WTC11 (cell line): ENCODE measurements at regions not wholly inside any gene's neighbourhood (a gene's known extent, or its start where the extent isn't known, plus 50 kb on each side); places are given as distances from the start of the nearest gene placed in this dataset.

Experiments used
- ATAC-seq: fragments of 200-7000 bp; cut with Tn5 transposase; 2 replicates; pipeline ENCODE4 v1.10.0; 2021; ENCODE audit warnings: mild to moderate bottlenecking, moderate library complexity
- CTCF ChIA-PET: fragments of 300-600 bp; sonication (Branson Sonifier 250); formaldehyde crosslinking; loops from one replicate; lab custom pipeline; 2021; ENCODE audit warnings: antibody characterized with exemption; lab: Charles Lee
- POLR2A ChIA-PET: fragments of 350-600 bp; sonication (Branson Sonifier 250); formaldehyde crosslinking; loops from one replicate; lab custom pipeline; 2021; ENCODE audit warnings: antibody characterized with exemption; lab: Charles Lee
- DNase-seq: peaks from one replicate; pipeline ENCODE4 v3.0.0; 2021; ENCODE audit warnings: low spot score
- H3K27ac Mint-ChIP-seq: 2 replicates; pipeline ENCODE4 v1.8.0; 2021; ENCODE audit warnings: mixed read lengths
- H3K27me3 Mint-ChIP-seq: 2 replicates; pipeline ENCODE4 v1.8.0; 2021; ENCODE audit warnings: low read depth, mild to moderate bottlenecking, moderate library complexity, mixed read lengths
- H3K36me3 Mint-ChIP-seq: 2 replicates; pipeline ENCODE4 v1.8.0; 2021; ENCODE audit warnings: mixed read lengths
- H3K4me1 Mint-ChIP-seq: 2 replicates; pipeline ENCODE4 v1.8.0; 2022; ENCODE audit warnings: mixed read lengths
- H3K4me3 Mint-ChIP-seq: 2 replicates; pipeline ENCODE4 v1.8.0; 2021; ENCODE audit warnings: mild to moderate bottlenecking, moderate library complexity, mixed read lengths
- H3K9me3 Mint-ChIP-seq: 2 replicates; pipeline ENCODE4 v1.8.0; 2021; ENCODE audit warnings: mixed read lengths
- ATF1 ChIP-seq: sonication (generic); formaldehyde crosslinking; IDR thresholded peaks from 2 replicates; pipeline ENCODE4 v1.8.1; 2023; ENCODE audit warnings: mild to moderate bottlenecking, moderate library complexity, missing genetic modification reagents
- CREB1 ChIP-seq: sonication (generic); formaldehyde crosslinking; IDR thresholded peaks from 2 replicates; pipeline ENCODE4 v1.8.0; 2023; ENCODE audit warnings: mild to moderate bottlenecking, missing genetic modification reagents
- ELF4 ChIP-seq: sonication (generic); formaldehyde crosslinking; IDR thresholded peaks from 2 replicates; pipeline ENCODE4 v1.8.1; 2022; ENCODE audit warnings: low read depth, mild to moderate bottlenecking, moderate library complexity, missing genetic modification reagents
- EMX1 ChIP-seq: fragments of 250-450 bp; sonication (Bioruptor Pico); IDR thresholded peaks from 2 replicates; pipeline ENCODE4 v1.8.0; 2021; ENCODE audit warnings: mild to moderate bottlenecking
- FOXJ3 ChIP-seq: sonication (generic); formaldehyde crosslinking; IDR thresholded peaks from 2 replicates; pipeline ENCODE4 v1.9.0; 2021; ENCODE audit warnings: missing genetic modification reagents, mild to moderate bottlenecking, borderline replicate concordance
- GTF2I ChIP-seq: fragments of 250-450 bp; sonication (Bioruptor Pico); conservative IDR thresholded peaks from 2 replicates; pipeline ENCODE4 v1.4.0; 2021; ENCODE audit warnings: mild to moderate bottlenecking
- JUN ChIP-seq: sonication (generic); formaldehyde crosslinking; IDR thresholded peaks from 2 replicates; pipeline ENCODE4 v1.8.0; 2023; ENCODE audit warnings: mild to moderate bottlenecking, missing genetic modification reagents
- MXD4 ChIP-seq: fragments of 250-450 bp; sonication (Bioruptor Pico); IDR thresholded peaks from 2 replicates; pipeline ENCODE4 v1.8.0; 2021; ENCODE audit warnings: mild to moderate bottlenecking, moderate library complexity, borderline replicate concordance
- NFYB ChIP-seq: sonication (generic); formaldehyde crosslinking; conservative IDR thresholded peaks from 2 replicates; pipeline ENCODE4 v1.8.0; 2022; ENCODE audit warnings: low read depth, missing genetic modification reagents
- SOX15 ChIP-seq: fragments of 250-450 bp; sonication (Bioruptor Pico); IDR thresholded peaks from 2 replicates; pipeline ENCODE4 v1.9.0; 2021; ENCODE audit warnings: mild to moderate bottlenecking
- TCF7 ChIP-seq: sonication (generic); formaldehyde crosslinking; IDR thresholded peaks from 2 replicates; pipeline ENCODE4 v1.8.0; 2022; ENCODE audit warnings: mild to moderate bottlenecking, low read depth, missing genetic modification reagents, moderate library complexity
- TP53 ChIP-seq: sonication (generic); formaldehyde crosslinking; IDR thresholded peaks from 2 replicates; pipeline ENCODE4 v1.8.1; 2023; ENCODE audit warnings: mild to moderate bottlenecking, missing genetic modification reagents
- ZNF138 ChIP-seq: sonication (generic); formaldehyde crosslinking; conservative IDR thresholded peaks from 2 replicates; pipeline ENCODE4 v1.8.1; 2022; ENCODE audit warnings: mild to moderate bottlenecking, moderate library complexity, missing genetic modification reagents
- ZNF423 ChIP-seq: fragments of 250-450 bp; sonication (Bioruptor Pico); IDR thresholded peaks from 2 replicates; pipeline ENCODE4 v2.1.2; 2022; ENCODE audit warnings: mild to moderate bottlenecking, moderate library complexity
- TF ChIP-seq, protein P1 (sequence below): fragments of 250-450 bp; sonication (Bioruptor Pico); IDR thresholded peaks from 2 replicates; pipeline ENCODE4 v2.1.2; 2022; ENCODE audit warnings: mild to moderate bottlenecking, moderate library complexity
- TF ChIP-seq, protein P2 (sequence below): sonication (generic); formaldehyde crosslinking; IDR thresholded peaks from 2 replicates; pipeline ENCODE4 v1.8.1; 2023; ENCODE audit warnings: mild to moderate bottlenecking, moderate library complexity, missing genetic modification reagents
- TF ChIP-seq, protein P3 (sequence below): sonication (generic); formaldehyde crosslinking; IDR thresholded peaks from 2 replicates; pipeline ENCODE4 v1.8.0; 2023; ENCODE audit warnings: missing genetic modification reagents
- TF ChIP-seq, protein P4 (sequence below): sonication (generic); formaldehyde crosslinking; IDR thresholded peaks from 2 replicates; pipeline ENCODE4 v1.8.1; 2023; ENCODE audit warnings: mild to moderate bottlenecking, missing genetic modification reagents
- TF ChIP-seq, protein P5 (sequence below): sonication (generic); formaldehyde crosslinking; IDR thresholded peaks from 2 replicates; pipeline ENCODE4 v1.8.1; 2023; ENCODE audit warnings: mild to moderate bottlenecking, missing genetic modification reagents, moderate library complexity
- TF ChIP-seq, protein P6 (sequence below): fragments of 250-450 bp; sonication (Bioruptor Pico); IDR thresholded peaks from 2 replicates; pipeline ENCODE4 v1.9.0; 2021; ENCODE audit warnings: mild to moderate bottlenecking
- TF ChIP-seq, protein P7 (sequence below): sonication (generic); formaldehyde crosslinking; conservative IDR thresholded peaks from 2 replicates; pipeline ENCODE4 v1.8.1; 2023; ENCODE audit warnings: mild to moderate bottlenecking, low read depth, missing genetic modification reagents, moderate library complexity

DNA sequence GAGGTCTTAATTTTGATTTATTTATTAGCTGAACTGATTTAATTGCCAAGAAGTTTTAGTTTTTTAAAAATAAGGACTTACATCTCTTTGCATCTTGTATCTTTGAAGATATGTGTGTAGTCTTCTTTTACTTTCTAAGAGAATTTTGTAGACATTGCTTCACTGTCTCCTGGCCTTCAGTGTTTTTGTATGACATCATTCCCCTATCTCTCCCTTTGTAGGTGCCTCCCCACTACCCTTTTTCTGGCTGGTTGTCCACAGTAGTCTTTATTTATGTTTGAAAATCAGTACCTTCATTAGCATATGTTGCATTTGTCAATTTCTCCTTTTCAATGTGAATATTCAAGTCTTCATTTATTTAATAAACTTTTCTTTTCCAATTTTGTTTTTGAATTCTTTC, 64.1 kb upstream of the RAB18 start (continued):
- TF ChIP-seq, protein P1, sequence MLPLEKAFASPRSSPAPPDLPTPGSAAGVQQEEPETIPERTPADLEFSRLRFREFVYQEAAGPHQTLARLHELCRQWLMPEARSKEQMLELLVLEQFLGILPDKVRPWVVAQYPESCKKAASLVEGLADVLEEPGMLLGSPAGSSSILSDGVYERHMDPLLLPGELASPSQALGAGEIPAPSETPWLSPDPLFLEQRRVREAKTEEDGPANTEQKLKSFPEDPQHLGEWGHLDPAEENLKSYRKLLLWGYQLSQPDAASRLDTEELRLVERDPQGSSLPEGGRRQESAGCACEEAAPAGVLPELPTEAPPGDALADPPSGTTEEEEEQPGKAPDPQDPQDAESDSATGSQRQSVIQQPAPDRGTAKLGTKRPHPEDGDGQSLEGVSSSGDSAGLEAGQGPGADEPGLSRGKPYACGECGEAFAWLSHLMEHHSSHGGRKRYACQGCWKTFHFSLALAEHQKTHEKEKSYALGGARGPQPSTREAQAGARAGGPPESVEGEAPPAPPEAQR (CRISPR knock-in tag), result no peak
- TF ChIP-seq, protein P2, sequence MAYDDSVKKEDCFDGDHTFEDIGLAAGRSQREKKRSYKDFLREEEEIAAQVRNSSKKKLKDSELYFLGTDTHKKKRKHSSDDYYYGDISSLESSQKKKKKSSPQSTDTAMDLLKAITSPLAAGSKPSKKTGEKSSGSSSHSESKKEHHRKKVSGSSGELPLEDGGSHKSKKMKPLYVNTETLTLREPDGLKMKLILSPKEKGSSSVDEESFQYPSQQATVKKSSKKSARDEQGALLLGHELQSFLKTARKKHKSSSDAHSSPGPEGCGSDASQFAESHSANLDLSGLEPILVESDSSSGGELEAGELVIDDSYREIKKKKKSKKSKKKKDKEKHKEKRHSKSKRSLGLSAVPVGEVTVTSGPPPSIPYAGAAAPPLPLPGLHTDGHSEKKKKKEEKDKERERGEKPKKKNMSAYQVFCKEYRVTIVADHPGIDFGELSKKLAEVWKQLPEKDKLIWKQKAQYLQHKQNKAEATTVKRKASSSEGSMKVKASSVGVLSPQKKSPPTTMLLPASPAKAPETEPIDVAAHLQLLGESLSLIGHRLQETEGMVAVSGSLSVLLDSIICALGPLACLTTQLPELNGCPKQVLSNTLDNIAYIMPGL, result no peak
- TF ChIP-seq, protein P3, sequence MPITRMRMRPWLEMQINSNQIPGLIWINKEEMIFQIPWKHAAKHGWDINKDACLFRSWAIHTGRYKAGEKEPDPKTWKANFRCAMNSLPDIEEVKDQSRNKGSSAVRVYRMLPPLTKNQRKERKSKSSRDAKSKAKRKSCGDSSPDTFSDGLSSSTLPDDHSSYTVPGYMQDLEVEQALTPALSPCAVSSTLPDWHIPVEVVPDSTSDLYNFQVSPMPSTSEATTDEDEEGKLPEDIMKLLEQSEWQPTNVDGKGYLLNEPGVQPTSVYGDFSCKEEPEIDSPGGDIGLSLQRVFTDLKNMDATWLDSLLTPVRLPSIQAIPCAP (CRISPR knock-in tag), result no peak
- no peak for TF ChIP-seq NFYB (CRISPR knock-in tag)
- TF ChIP-seq ZNF423 (CRISPR knock-in tag), result no peak
- no peak for TF ChIP-seq JUN (CRISPR knock-in tag)
- TF ChIP-seq MXD4 (CRISPR knock-in tag), result no peak

- H3K36me3 Mint-ChIP-seq, result no peaks in the 10 kb centered on the region
- TF ChIP-seq, protein P4, sequence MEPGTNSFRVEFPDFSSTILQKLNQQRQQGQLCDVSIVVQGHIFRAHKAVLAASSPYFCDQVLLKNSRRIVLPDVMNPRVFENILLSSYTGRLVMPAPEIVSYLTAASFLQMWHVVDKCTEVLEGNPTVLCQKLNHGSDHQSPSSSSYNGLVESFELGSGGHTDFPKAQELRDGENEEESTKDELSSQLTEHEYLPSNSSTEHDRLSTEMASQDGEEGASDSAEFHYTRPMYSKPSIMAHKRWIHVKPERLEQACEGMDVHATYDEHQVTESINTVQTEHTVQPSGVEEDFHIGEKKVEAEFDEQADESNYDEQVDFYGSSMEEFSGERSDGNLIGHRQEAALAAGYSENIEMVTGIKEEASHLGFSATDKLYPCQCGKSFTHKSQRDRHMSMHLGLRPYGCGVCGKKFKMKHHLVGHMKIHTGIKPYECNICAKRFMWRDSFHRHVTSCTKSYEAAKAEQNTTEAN (CRISPR knock-in tag), result no peak
- TF ChIP-seq SOX15 (CRISPR knock-in tag) (no peak), GTF2I (no peak), TP53 (CRISPR knock-in tag) (no peak), ATF1 (CRISPR knock-in tag) (no peak), TCF7 (no peak), CREB1 (no peak), ELF4 (CRISPR knock-in tag) (no peak), ZNF138 (CRISPR knock-in tag) (no peak), EMX1 (CRISPR knock-in tag) (no peak), FOXJ3 (no peak)
- TF ChIP-seq, protein P5, sequence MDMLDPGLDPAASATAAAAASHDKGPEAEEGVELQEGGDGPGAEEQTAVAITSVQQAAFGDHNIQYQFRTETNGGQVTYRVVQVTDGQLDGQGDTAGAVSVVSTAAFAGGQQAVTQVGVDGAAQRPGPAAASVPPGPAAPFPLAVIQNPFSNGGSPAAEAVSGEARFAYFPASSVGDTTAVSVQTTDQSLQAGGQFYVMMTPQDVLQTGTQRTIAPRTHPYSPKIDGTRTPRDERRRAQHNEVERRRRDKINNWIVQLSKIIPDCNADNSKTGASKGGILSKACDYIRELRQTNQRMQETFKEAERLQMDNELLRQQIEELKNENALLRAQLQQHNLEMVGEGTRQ (CRISPR knock-in tag), result no peak
- TF ChIP-seq, protein P6, sequence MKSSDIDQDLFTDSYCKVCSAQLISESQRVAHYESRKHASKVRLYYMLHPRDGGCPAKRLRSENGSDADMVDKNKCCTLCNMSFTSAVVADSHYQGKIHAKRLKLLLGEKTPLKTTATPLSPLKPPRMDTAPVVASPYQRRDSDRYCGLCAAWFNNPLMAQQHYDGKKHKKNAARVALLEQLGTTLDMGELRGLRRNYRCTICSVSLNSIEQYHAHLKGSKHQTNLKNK (CRISPR knock-in tag), result no peak
- TF ChIP-seq, protein P3 (CRISPR knock-in tag), result no peak
- TF ChIP-seq, protein P7, sequence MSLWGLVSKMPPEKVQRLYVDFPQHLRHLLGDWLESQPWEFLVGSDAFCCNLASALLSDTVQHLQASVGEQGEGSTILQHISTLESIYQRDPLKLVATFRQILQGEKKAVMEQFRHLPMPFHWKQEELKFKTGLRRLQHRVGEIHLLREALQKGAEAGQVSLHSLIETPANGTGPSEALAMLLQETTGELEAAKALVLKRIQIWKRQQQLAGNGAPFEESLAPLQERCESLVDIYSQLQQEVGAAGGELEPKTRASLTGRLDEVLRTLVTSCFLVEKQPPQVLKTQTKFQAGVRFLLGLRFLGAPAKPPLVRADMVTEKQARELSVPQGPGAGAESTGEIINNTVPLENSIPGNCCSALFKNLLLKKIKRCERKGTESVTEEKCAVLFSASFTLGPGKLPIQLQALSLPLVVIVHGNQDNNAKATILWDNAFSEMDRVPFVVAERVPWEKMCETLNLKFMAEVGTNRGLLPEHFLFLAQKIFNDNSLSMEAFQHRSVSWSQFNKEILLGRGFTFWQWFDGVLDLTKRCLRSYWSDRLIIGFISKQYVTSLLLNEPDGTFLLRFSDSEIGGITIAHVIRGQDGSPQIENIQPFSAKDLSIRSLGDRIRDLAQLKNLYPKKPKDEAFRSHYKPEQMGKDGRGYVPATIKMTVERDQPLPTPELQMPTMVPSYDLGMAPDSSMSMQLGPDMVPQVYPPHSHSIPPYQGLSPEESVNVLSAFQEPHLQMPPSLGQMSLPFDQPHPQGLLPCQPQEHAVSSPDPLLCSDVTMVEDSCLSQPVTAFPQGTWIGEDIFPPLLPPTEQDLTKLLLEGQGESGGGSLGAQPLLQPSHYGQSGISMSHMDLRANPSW, result no peak
- no peak overlapping the region for H3K27ac Mint-ChIP-seq
- H3K4me3 Mint-ChIP-seq, result no peak overlapping the region
- H3K9me3 Mint-ChIP-seq, result no peaks in the 10 kb centered on the region
- DNase-seq, result no peak
- CTCF ChIA-PET, result no interaction called here
- no peaks in the 10 kb centered on the region for H3K27me3 Mint-ChIP-seq
- no peak for ATAC-seq
- no peaks in the 10 kb centered on the region for H3K4me1 Mint-ChIP-seq
- POLR2A ChIA-PET, result no interaction called here
Measured at GRCh38 chr10:27439101-27439500, 65.0 kb upstream of the RAB18 start.
